Left renal pelvis (tissue), 4 donors: ENCODE measurements at regions not wholly inside any gene's neighbourhood (a gene's known extent, or its start where the extent isn't known, plus 50 kb on each side); places are given as distances from the start of the nearest gene placed in this dataset.

Experiments used
- DNase-seq, 4 donors: peaks; one replicate each; pipeline ENCODE4 v3.0.0-alpha.2; 2013; ENCODE audit warnings: low read depth in 4 of 4, low spot score in 3 of 4

GRCh38 chr11:95586155-95586554 is 203.4 kb downstream of the FAM76B start:
- no peak for DNase-seq

- no peak for DNase-seq
These were observed 203.9 kb downstream of the FAM76B start for GRCh38 chr11:95585752-95586077.

GRCh38 chr11:95585069-95585751 is 204.4 kb downstream of the FAM76B start:
- DNase-seq: no peak

GRCh38 chr11:95584589-95584988 is 205.0 kb downstream of the FAM76B start:
- DNase-seq: no peak

- no peak for DNase-seq
These were observed 205.4 kb downstream of the FAM76B start for GRCh38 chr11:95584180-95584579.

GRCh38 chr11:95577716-95578460 is 211.7 kb downstream of the FAM76B start:
- no peak for DNase-seq

- DNase-seq: no peak
These were observed 213.3 kb downstream of the FAM76B start for GRCh38 chr11:95576146-95576845.

- no peak for DNase-seq
These were observed 214.1 kb downstream of the FAM76B start for GRCh38 chr11:95575517-95575916.

GRCh38 chr11:95571718-95572260 is 217.8 kb downstream of the FAM76B start:
- DNase-seq: no peak

GRCh38 chr11:95570845-95571244 is 218.7 kb downstream of the FAM76B start:
- DNase-seq: no peak

GRCh38 chr11:95569207-95569606 is 220.4 kb downstream of the FAM76B start:
- DNase-seq: no peak

- DNase-seq: no peak
These were observed 221.3 kb downstream of the FAM76B start for GRCh38 chr11:95568281-95568680.

- no peak for DNase-seq
These were observed 221.9 kb downstream of the FAM76B start for GRCh38 chr11:95567685-95568084.

- no peak for DNase-seq
These were observed 223.4 kb downstream of the FAM76B start for GRCh38 chr11:95566211-95566610.

- DNase-seq: no peak
These were observed 223.8 kb downstream of the FAM76B start for GRCh38 chr11:95565724-95566141.

- no peak for DNase-seq
These were observed 225.7 kb downstream of the FAM76B start for GRCh38 chr11:95563859-95564258.

GRCh38 chr11:95563173-95563572 is 226.4 kb downstream of the FAM76B start:
- no peak for DNase-seq

GRCh38 chr11:95562196-95562921 is 227.2 kb downstream of the FAM76B start:
- DNase-seq: no peak

GRCh38 chr11:95559899-95560298 is 229.7 kb downstream of the FAM76B start:
- DNase-seq: no peak

- no peak for DNase-seq
These were observed 232.2 kb downstream of the FAM76B start for GRCh38 chr11:95557376-95557775.
